Gastrocnemius medialis (tissue), 4 donors: ENCODE measurements at regions not wholly inside any gene's neighbourhood (a gene's known extent, or its start where the extent isn't known, plus 50 kb on each side); places are given as distances from the start of the nearest gene placed in this dataset.
A peak's percentile ranks its signal among the peaks of the same experiment; 100 is the strongest.

Experiments used
- ATAC-seq, 2 donors: fragments of 150-250 bp; one replicate each; pipeline ENCODE4 v1.9.1; 2016
- DNase-seq, 2 donors: peaks; one replicate each; pipeline ENCODE4 v3.0.0-alpha.2; 2019
- H3K27ac ChIP-seq, 4 donors: fragments of 200-600 bp; sonication (generic); 1 replicate in 1 of 4; 2 replicates in 3 of 4; pipeline ENCODE4 v1.5.1; 2016 to 2018; ENCODE audit warnings: mild to moderate bottlenecking in 2 of 4, moderate library complexity in 1 of 4
- H3K27me3 ChIP-seq, 3 donors: fragments of 200-600 bp; sonication (generic) in 2 of 3; 1 replicate in 1 of 3; 2 replicates in 2 of 3; pipeline versions ENCODE4 v1.5.1 to v1.6.0; 2016 to 2019; ENCODE audit warnings: mild to moderate bottlenecking in 1 of 3, moderate library complexity in 1 of 3
- H3K36me3 ChIP-seq, 2 donors: fragments of 200-600 bp; sonication (generic) in 1 of 2; one replicate each; pipeline ENCODE4 v1.5.1; 2017 to 2018
- H3K4me1 ChIP-seq, 2 donors: fragments of 200-600 bp; sonication (generic) in 1 of 2; one replicate each; pipeline ENCODE4 v1.5.1; 2016 to 2017; ENCODE audit warnings: mild to moderate bottlenecking in 2 of 2
- H3K4me3 ChIP-seq, 4 donors: fragments of 200-600 bp; sonication (generic) in 3 of 4; 1 replicate in 1 of 4; 2 replicates in 3 of 4; pipeline ENCODE4 v1.5.1; 2016 to 2019; ENCODE audit warnings: mild to moderate bottlenecking in 2 of 4
- H3K9me3 ChIP-seq, 3 donors: fragments of 200-600 bp; sonication (generic) in 2 of 3; 1 replicate in 1 of 3; 2 replicates in 2 of 3; pipeline ENCODE4 v1.5.1; 2016 to 2019
- CTCF ChIP-seq, 5 experiments: fragments of 450-650 bp in 3 of 5; fragments of 200-600 bp in 2 of 5; sonication (generic) in 2 of 5; IDR thresholded peaks in 4 of 5; conservative IDR thresholded peaks in 1 of 5; 1 replicate in 4 of 5; 2 replicates in 1 of 5; pipeline ENCODE4 v1.5.1; 2016 to 2019; ENCODE audit warnings: antibody characterized with exemption in 5 of 5, mild to moderate bottlenecking in 3 of 5, moderate library complexity in 3 of 5
- POLR2A ChIP-seq, 2 donors: fragments of 450-650 bp; IDR thresholded peaks; one replicate each; pipeline ENCODE4 v1.6.1; 2017; ENCODE audit warnings: antibody characterized with exemption in 2 of 2, mild to moderate bottlenecking in 2 of 2, moderate library complexity in 2 of 2
- in situ Hi-C, 4 donors: fragments of 200-750 bp; cut with MboI; loops; one replicate each; pipeline versions ENCODE4 v1.15.0 to v1.8.0; 2017; ENCODE audit warnings: low sequenced_read_pairs in 4 of 4
- intact Hi-C: fragments of 100-400 bp; cut with DNase I; formaldehyde crosslinking; loops from one replicate; pipeline ENCODE4 v1.15.1; 2023; ENCODE audit warnings: low total_unique reads

DNA sequence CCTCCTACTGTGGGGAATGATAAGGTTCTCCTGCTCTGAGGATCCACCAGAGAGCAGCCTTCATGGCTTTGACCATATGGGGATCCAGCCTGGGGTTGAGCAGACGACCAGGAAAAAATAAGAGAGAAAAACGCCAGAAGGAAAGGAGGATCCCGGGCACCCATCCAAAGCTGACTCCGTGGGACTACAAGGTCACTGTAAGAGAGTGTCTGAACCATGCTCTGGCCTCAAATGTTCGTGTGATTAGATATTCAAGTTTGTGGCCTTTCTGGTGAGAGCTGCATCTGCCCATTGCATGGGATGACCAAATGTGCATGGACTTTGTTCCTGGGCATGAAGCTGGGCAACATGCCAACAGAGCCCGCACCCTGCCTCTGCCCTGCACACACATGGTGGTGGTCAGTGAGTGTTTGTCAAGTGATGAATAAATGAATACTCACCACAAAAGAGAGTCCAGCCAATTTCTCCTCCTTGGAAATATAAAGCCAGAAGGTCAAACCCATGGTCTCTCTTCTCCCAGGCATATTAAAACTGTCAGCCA is 346.0 kb upstream of the GATB start:
- no peak overlapping the region for H3K27ac ChIP-seq
- TF ChIP-seq POLR2A (IDR thresholded peaks at IDR 0.05) = no peak
- intact Hi-C loops = no loop called here

GRCh38 chr4:152106113-152106763 is 345.4 kb upstream of the GATB start:
- in situ Hi-C loops (no loop called here), intact Hi-C loops (no loop called here)
- no peak overlapping the region for H3K27ac ChIP-seq

More for the DNA sequence above, 346.0 kb upstream of the GATB start:
- H3K4me3 ChIP-seq = no peak overlapping the region
- in situ Hi-C loops = no loop called here
- H3K9me3 ChIP-seq = no peaks in the 10 kb centered on the region
- no peaks in the 10 kb centered on the region for H3K36me3 ChIP-seq
- peaks cover 0 to 8% of the 10 kb centered on the region in 2 donors for H3K4me1 ChIP-seq
- H3K27me3 ChIP-seq = no peaks in the 10 kb centered on the region
- ATAC-seq (no peak), DNase-seq (no peak)

DNA sequence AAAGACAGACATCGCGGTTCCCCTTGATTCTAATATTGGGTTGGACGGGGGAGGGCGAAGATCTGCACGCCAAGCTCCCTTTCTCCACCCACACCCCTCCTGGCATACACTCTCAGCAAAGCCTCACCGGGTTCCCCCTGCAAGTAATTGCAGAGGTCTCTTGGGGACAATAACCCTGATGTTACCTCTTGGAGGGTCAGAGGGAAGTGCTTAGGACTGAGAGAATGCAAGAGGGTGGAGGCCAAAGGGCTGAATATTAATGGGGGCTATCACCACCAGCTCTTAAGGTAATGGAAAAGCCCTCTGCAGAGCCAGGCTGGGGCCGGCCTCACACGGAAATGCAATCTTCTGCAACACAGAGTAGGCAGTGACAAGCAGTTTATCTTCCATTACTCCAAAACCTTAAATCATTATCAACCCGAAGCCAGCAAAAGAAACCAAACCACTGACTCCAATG is 344.1 kb upstream of the GATB start:
- ATAC-seq = no peak
- Histone ChIP-seq H3K27ac (no peak overlapping the region), H3K9me3 (no peaks in the 10 kb centered on the region), H3K4me1 (peaks cover 0 to 8% of the 10 kb centered on the region in 2 donors), H3K36me3 (no peaks in the 10 kb centered on the region), H3K4me3 (no peak overlapping the region), H3K27me3 (no peaks in the 10 kb centered on the region)
- TF ChIP-seq CTCF (IDR thresholded peaks at IDR 0.05 in 4 of 5, conservative IDR thresholded peaks at IDR 0.05 in 1 of 5) (no peak), POLR2A (IDR thresholded peaks at IDR 0.05) (no peak)
- intact Hi-C loops (no loop called here), in situ Hi-C loops (no loop called here)
- no peak for DNase-seq

More at GRCh38 chr4:152106113-152106763, 345.4 kb upstream of the GATB start:
- Histone ChIP-seq H3K4me3 (no peak overlapping the region), H3K36me3 (no peaks in the 10 kb centered on the region), H3K9me3 (no peaks in the 10 kb centered on the region), H3K27me3 (no peaks in the 10 kb centered on the region), H3K4me1 (peaks cover 0 to 8% of the 10 kb centered on the region in 2 donors)
- ATAC-seq = peak; percentile 41 to 45
- TF ChIP-seq POLR2A (IDR thresholded peaks at IDR 0.05) (no peak), CTCF (IDR thresholded peaks at IDR 0.05 in 4 of 5, conservative IDR thresholded peaks at IDR 0.05 in 1 of 5) (no peak)
- peak in 1 of 2 donors; percentile 49 for DNase-seq

DNA sequence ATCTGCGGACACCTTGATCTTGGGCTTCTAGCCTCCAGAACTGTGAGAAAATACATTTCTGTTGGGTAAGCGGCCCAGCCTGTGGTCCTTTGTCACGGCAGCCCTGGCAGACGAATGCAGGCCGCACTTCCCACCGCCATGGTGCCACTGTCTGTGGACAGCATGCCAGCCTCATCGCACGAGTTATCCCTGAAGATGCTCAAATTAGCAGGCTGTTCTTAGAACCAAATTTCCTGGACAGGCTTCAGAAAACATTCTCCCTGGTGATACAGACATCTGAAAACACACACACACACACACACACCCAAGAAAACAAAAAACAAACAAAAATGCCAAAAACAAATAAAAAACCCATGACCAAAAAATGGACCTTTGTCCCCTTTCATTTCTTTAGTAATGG is 343.5 kb upstream of the GATB start:
- intact Hi-C loops (no loop called here), in situ Hi-C loops (no loop called here)
- Histone ChIP-seq H3K36me3 (no peaks in the 10 kb centered on the region), H3K4me3 (no peak overlapping the region), H3K4me1 (peaks cover 0 to 6% of the 10 kb centered on the region in 2 donors), H3K27me3 (no peaks in the 10 kb centered on the region), H3K27ac (no peak overlapping the region), H3K9me3 (no peaks in the 10 kb centered on the region)
- DNase-seq (no peak), ATAC-seq (no peak)
- no peak for TF ChIP-seq CTCF (IDR thresholded peaks at IDR 0.05 in 4 of 5, conservative IDR thresholded peaks at IDR 0.05 in 1 of 5)
- no peak for TF ChIP-seq POLR2A (IDR thresholded peaks at IDR 0.05)

DNA sequence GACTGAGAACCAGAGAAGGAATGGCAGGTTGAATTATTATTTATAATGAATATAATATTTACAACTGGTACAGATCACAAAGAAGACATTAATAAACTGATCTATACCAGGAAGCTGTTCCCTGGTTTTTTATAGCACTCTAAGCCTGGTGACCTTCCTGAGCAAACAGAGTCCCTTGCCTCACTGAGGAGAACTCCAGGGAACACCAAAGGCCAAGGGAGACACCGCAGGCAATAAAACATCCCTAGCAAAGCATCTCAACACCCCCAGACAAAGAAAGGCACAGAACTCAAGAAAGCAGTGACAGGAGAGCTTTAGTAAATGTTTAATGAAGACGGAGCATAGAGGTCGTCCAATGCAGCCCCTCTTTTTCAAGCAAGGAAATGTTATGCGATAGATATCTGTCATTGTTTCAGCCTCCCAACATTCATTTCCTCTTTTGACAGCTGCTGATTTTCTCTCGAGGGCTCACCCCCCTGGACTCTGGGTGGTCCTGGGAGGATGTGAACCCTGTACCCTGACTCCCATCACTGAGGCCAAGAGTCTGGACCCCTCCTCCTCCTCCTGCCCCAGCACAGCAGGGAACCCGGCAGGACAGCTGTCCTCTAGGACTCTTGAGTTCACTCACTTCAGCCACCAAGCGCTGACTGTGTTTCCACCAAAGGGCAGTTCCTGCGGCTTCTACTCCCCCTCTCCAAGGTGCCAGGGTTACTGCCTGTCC is 342.5 kb upstream of the GATB start:
- H3K27me3 ChIP-seq = no peaks in the 10 kb centered on the region
- no peak for ATAC-seq
- intact Hi-C loops (no loop called here), in situ Hi-C loops (no loop called here)
- TF ChIP-seq POLR2A (IDR thresholded peaks at IDR 0.05) = no peak
- no peak for TF ChIP-seq CTCF (IDR thresholded peaks at IDR 0.05 in 4 of 5, conservative IDR thresholded peaks at IDR 0.05 in 1 of 5)
- H3K27ac ChIP-seq = no peak overlapping the region
- no peaks in the 10 kb centered on the region for H3K36me3 ChIP-seq
- H3K4me3 ChIP-seq = no peak overlapping the region
- H3K9me3 ChIP-seq = no peaks in the 10 kb centered on the region
- DNase-seq = no peak
- peaks cover 0 to 3% of the 10 kb centered on the region in 2 donors for H3K4me1 ChIP-seq
